Smooth muscle cell (in vitro differentiated cells): ENCODE measurements at regions not wholly inside any gene's neighbourhood (a gene's known extent, or its start where the extent isn't known, plus 50 kb on each side); places are given as distances from the start of the nearest gene placed in this dataset.
A peak's percentile ranks its signal among the peaks of the same experiment; 100 is the strongest.

Experiments
- DNase-seq: peaks from one replicate; lab custom pipeline; 2025; ENCODE audit not compliant: unreplicated experiment; lab: John Stamatoyannopoulos, UW
- H2AFZ ChIP-seq: fragments of 200-600 bp; sonication (generic); 2 replicates; pipeline ENCODE4 v1.6.0; 2016; ENCODE audit warnings: antibody characterized with exemption, low read depth, mild to moderate bottlenecking
- H3F3A ChIP-seq: fragments of 200-600 bp; sonication (generic); 2 replicates; pipeline ENCODE4 v1.6.0; 2017; ENCODE audit warnings: antibody characterized with exemption, low read depth
- H3K27ac ChIP-seq: fragments of 200-600 bp; sonication (generic); 2 replicates; pipeline ENCODE4 v1.5.1; 2016; ENCODE audit warnings: low read depth, mild to moderate bottlenecking
- H3K27me3 ChIP-seq: fragments of 200-600 bp; sonication (generic); 2 replicates; pipeline ENCODE4 v1.6.1; 2016; ENCODE audit warnings: low read depth, mild to moderate bottlenecking
- H3K36me3 ChIP-seq: fragments of 200-600 bp; sonication (generic); 2 replicates; pipeline ENCODE4 v1.5.1; 2016; ENCODE audit warnings: low read depth
- H3K4me1 ChIP-seq: fragments of 200-600 bp; sonication (generic); 2 replicates; pipeline ENCODE4 v1.5.1; 2016; ENCODE audit warnings: low read depth
- H3K4me2 ChIP-seq: fragments of 200-600 bp; sonication (generic); 2 replicates; pipeline ENCODE4 v1.6.0; 2016; ENCODE audit warnings: mild to moderate bottlenecking
- H3K4me3 ChIP-seq: fragments of 200-600 bp; sonication (generic); 2 replicates; pipeline ENCODE4 v1.5.1; 2016; ENCODE audit warnings: mild to moderate bottlenecking
- H3K79me2 ChIP-seq: fragments of 200-600 bp; sonication (generic); 2 replicates; pipeline ENCODE4 v1.6.0; 2016; ENCODE audit warnings: low read depth, mild to moderate bottlenecking
- H3K9ac ChIP-seq: fragments of 200-600 bp; sonication (generic); 2 replicates; pipeline ENCODE4 v1.6.0; 2016; ENCODE audit warnings: low read depth
- H3K9me3 ChIP-seq: fragments of 200-600 bp; sonication (generic); replicated peaks from 2 replicates; pipeline ENCODE4 v1.5.1; 2016; ENCODE audit warnings: low read depth
- H4K20me1 ChIP-seq: fragments of 200-600 bp; sonication (generic); 2 replicates; pipeline ENCODE4 v1.6.0; 2016; ENCODE audit warnings: low read depth
- CTCF ChIP-seq: fragments of 200-600 bp; sonication (generic); IDR thresholded peaks from 2 replicates; pipeline ENCODE4 v1.5.1; 2017; ENCODE audit warnings: borderline replicate concordance, mild to moderate bottlenecking, antibody characterized with exemption; ENCODE audit not compliant: insufficient read depth, poor library complexity, severe bottlenecking
- WGBS: methylation state at CpG from one replicate; pipeline ENCODE4 v1.1.7; 2016; ENCODE audit warnings: low lambda C conversion rate; 5-methylcytosine and 5-hydroxymethylcytosine counted together

GRCh38 chr7:130902755-130903357 lies 168.8 kb upstream of the KLF14 start:
- H3F3A ChIP-seq: peaks cover 39% of the 10 kb centered on the region
- no peak for DNase-seq
- 85% methylated on average over 3 of the region's 3 CpGs for WGBS
- no peak overlapping the region for H2AFZ ChIP-seq
- H3K79me2 ChIP-seq: peaks cover 55% of the 10 kb centered on the region
- H4K20me1 ChIP-seq: no peaks in the 10 kb centered on the region
- H3K36me3 ChIP-seq: peaks cover 5% of the 10 kb centered on the region
- H3K9me3 ChIP-seq: no peaks in the 10 kb centered on the region
- H3K4me2 ChIP-seq: peak overlapping the region; percentile 55
- H3K27ac ChIP-seq: peak overlapping the region; percentile 99
- no peak overlapping the region for H3K4me3 ChIP-seq
- no peaks in the 10 kb centered on the region for H3K27me3 ChIP-seq
- no peak for TF ChIP-seq CTCF
- peak overlapping the region; percentile 95 for H3K9ac ChIP-seq
- H3K4me1 ChIP-seq: peaks cover 28% of the 10 kb centered on the region

GRCh38 chr7:130903358-130903974 lies 169.5 kb upstream of the KLF14 start:
- H3K4me3 ChIP-seq: no peak overlapping the region

GRCh38 chr7:130904031-130904757 lies 170.2 kb upstream of the KLF14 start:
- DNase-seq: no peak
- Histone ChIP-seq H3K4me3 (no peak overlapping the region), H4K20me1 (no peaks in the 10 kb centered on the region), H2AFZ (no peak overlapping the region), H3K36me3 (peaks cover 4% of the 10 kb centered on the region), H3K27ac (peak overlapping the region; percentile 99), H3K4me2 (peak overlapping the region; percentile 58), H3F3A (peaks cover 39% of the 10 kb centered on the region), H3K9ac (peak overlapping the region; percentile 95), H3K4me1 (peaks cover 28% of the 10 kb centered on the region), H3K27me3 (no peaks in the 10 kb centered on the region), H3K79me2 (peaks cover 55% of the 10 kb centered on the region), H3K9me3 (no peaks in the 10 kb centered on the region)
- WGBS: 23% methylated on average over 9 of the region's 9 CpGs
- TF ChIP-seq CTCF: no peak

More at GRCh38 chr7:130903358-130903974, 169.5 kb upstream of the KLF14 start:
- DNase-seq: no peak
- peaks cover 39% of the 10 kb centered on the region for H3F3A ChIP-seq
- H3K9me3 ChIP-seq: no peaks in the 10 kb centered on the region
- peak overlapping the region; percentile 95 for H3K9ac ChIP-seq
- no peaks in the 10 kb centered on the region for H3K27me3 ChIP-seq
- H3K4me2 ChIP-seq: peak overlapping the region; percentile 58
- peaks cover 55% of the 10 kb centered on the region for H3K79me2 ChIP-seq
- no peak for TF ChIP-seq CTCF
- H3K36me3 ChIP-seq: peaks cover 5% of the 10 kb centered on the region
- no peaks in the 10 kb centered on the region for H4K20me1 ChIP-seq
- H3K27ac ChIP-seq: peak overlapping the region; percentile 99
- no peak overlapping the region for H2AFZ ChIP-seq
- 24% methylated on average over 8 of the region's 8 CpGs for WGBS
- H3K4me1 ChIP-seq: peaks cover 28% of the 10 kb centered on the region
